DND-41 (cell line): ENCODE measurements at regions not wholly inside any gene's neighbourhood (a gene's known extent, or its start where the extent isn't known, plus 50 kb on each side); places are given as distances from the start of the nearest gene placed in this dataset.

ENCODE experiments used
- CTCF ChIP-seq: IDR thresholded peaks from 2 replicates; pipeline ENCODE4 v1.5.1; 2012; ENCODE audit warnings: borderline replicate concordance, low read length, moderate library complexity, mild to moderate bottlenecking; ENCODE audit not compliant: poor library complexity, severe bottlenecking; ENCODE audit errors: extremely low read depth
- EZH2 ChIP-seq: IDR thresholded peaks from 3 replicates; pipeline ENCODE4 v1.6.1; 2012; ENCODE audit warnings: borderline replicate concordance, low read depth, mild to moderate bottlenecking, moderate library complexity, low read length, inconsistent platforms; ENCODE audit not compliant: severe bottlenecking

- TF ChIP-seq CTCF (no peak), EZH2 (no peak)
Measured at GRCh38 chr19:28577233-28577632, 635.7 kb downstream of the UQCRFS1 start.
